ENCODE measurements at regions not wholly inside any gene's neighbourhood (a gene's known extent, or its start where the extent isn't known, plus 50 kb on each side); places are given as distances from the start of the nearest gene placed in this dataset.

GRCh38 chr18:41621177-41621576 lies 333.9 kb upstream of the PIK3C3 start:
- DNase-seq (ENCODE audit: low read depth): no peak

DNA sequence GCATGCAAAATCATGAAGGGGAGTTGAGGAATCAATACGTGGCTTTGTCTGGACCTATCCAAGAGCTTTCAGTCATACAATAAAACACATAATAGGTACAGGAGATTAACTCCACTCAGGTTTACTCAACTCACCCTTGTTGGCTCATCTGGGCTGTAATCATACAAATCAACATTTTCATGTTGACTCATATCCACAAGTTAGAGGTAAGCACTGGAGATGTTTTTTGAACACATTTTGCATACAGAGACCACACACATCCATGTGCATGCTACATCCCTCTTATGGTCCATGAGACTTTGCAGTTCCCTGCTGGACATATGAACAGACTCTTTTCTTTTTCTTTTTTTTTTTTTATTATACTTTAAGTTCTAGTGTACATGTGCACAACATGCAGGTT lies 336.9 kb upstream of the PIK3C3 start:
- DNase-seq (ENCODE audit: low read depth): no peak

DNA sequence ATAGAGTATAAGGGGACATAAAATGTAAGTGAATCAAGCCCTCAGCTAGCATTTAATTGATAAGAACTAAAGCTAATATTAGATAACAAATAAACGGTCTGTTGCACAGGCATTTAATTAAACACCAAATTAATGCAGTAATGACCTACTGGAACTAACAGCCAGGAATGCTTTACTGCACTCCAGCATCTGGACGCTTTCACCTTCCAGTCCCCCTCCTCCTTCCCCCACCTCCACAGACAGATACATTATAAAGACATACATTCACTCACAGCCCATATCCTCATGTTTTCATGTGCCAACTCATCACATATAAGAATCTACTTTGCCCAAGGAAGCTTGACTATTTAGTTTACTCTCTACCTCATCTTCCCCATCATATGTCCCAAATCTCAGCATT lies 337.4 kb upstream of the PIK3C3 start:
- no peak for DNase-seq (ENCODE audit: low read depth)

DNA sequence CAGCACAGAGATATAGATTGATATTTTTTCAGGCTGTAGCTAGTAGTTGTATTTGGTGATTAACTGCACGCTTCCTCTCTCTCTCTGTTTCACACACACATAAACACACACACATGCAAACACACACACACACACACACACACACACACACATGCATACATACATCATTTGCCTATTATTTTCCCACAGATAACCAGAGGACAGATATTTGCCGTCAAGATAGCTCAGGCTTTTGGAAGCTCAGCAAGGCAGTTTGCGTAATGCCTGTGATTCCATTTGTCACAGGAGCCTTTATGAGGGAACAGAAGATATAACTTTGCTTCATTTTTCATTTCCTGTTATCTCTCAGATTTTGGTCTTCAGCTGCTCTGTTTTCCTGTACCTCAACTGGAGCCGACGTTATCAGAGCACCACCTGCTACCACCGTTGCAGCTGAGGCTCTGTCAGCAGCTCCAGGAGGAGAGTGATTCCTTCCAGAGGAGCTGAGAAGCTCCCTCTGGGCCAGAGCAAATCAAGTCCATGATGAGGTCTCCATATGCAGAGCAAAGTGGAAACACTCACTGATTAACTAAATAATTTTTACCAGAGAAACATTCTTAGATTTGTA lies 341.9 kb upstream of the PIK3C3 start:
- DNase-seq (ENCODE audit: low read depth): no peak

- no peak for DNase-seq (ENCODE audit: low read depth)
These were observed 350.1 kb upstream of the PIK3C3 start for GRCh38 chr18:41604964-41605363.

GRCh38 chr18:41602034-41602433 lies 353.0 kb upstream of the PIK3C3 start:
- DNase-seq (ENCODE audit: low read depth): no peak

DNA sequence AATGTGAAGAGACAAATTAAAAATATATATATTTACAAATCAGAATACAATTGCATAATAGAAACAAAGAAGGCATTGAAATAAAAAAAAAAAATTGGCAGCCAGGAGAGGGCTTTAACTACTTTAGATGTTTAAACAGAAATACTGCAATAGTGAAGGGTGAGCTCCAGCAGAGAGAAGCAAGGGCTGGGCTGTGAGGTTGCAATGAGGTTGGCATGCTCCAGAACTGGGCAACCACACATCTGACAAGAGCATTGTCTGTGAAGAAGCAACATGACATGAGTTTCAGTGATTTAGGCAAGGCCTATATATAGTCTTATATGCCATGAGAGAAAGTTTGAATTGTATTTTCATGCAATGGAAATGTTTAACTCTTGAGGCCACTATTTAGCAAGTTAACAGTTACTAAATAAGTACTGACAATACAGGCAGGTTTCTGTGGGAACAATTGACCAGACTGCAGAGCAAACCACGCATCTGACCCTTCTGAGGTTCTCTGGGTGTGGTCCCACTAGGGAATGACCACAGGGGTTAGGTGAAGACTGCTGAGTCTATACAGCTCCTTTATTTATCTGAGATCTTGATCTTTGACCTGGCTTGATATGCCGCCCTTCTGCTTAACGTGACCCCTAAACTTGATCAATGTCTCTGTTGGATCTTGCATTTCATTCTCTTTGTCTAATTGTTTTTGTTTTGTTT lies 354.2 kb upstream of the PIK3C3 start:
- DNase-seq (ENCODE audit: low read depth): no peak

DNA sequence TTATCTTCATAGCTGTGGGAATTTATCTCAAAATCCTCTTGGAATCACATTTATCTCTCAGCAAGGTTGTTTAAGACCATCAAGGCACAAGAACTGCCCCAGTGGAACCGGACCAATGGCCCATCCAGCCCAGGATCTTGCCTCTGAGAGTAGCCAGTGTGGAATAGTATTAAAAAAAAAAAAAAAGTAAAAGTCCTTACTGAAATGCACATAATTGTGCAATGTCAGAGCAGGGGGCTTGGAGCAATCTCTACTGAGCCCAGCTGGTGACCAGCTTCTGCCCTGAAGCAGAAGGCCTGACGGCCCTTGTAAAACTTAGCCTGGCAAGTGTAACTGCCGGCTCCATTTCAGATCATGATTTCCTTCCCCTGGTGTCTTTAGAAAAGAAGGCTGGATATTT lies 355.6 kb upstream of the PIK3C3 start:
- DNase-seq (ENCODE audit: low read depth): no peak

- no peak for DNase-seq (ENCODE audit: low read depth)
These were observed 360.5 kb upstream of the PIK3C3 start for GRCh38 chr18:41594582-41594981.

DNA sequence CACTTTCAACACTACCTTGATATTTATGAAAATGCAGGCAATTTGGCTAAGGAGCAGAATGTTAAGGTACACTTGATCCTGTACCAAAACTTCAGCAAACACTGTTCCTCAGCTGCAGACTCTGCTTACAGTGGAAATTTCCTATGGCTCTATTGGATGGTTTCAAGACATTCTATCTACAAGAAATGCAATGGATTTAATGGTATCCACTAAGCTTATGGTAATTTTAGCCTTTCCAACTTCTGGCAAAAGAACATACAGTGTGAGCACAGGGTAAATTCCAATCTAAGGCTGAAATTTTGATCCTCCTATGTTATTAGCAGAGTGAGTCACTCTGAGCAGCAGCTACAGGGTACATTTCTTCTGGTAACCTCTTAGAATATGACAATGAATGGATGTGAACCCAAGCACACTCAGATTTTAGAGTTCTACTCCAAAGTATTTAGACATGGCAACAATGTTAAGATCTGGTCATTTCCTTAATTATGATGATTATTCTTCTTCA lies 361.8 kb upstream of the PIK3C3 start:
- DNase-seq (ENCODE audit: low read depth): no peak

DNA sequence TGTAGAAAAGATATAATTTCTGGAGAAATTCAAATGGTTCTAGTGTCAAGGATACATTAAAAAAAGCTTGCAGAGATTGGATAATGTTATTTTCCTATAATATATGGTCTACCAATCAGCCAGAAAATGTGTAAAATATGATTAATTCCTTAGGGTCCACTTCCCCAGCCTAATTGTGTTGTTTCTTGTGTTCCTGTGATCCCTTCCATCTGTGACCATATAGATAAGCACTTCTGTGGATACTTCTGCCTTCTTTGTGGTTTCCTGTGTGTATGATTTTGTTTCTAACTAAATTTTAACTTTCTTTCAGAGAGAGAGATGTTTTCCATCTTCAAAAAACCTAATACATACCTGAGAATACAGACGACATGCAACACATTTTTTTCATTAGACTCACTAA lies 367.1 kb upstream of the PIK3C3 start:
- DNase-seq (ENCODE audit: low read depth): no peak

GRCh38 chr18:41585512-41585911 lies 369.5 kb upstream of the PIK3C3 start:
- no peak for DNase-seq (ENCODE audit: low read depth)

- DNase-seq (ENCODE audit: low read depth): no peak
These were observed 375.8 kb upstream of the PIK3C3 start for GRCh38 chr18:41579185-41579584.

- no peak for DNase-seq (ENCODE audit: low read depth)
These were observed 377.5 kb upstream of the PIK3C3 start for GRCh38 chr18:41577529-41577928.

- DNase-seq (ENCODE audit: low read depth): no peak
These were observed 378.4 kb upstream of the PIK3C3 start for GRCh38 chr18:41576643-41577042.

- no peak for DNase-seq (ENCODE audit: low read depth)
These were observed 385.2 kb upstream of the PIK3C3 start for GRCh38 chr18:41569867-41570266.

GRCh38 chr18:41561961-41562360 lies 393.1 kb upstream of the PIK3C3 start:
- no peak for DNase-seq (ENCODE audit: low read depth)

- no peak for DNase-seq (ENCODE audit: low read depth)
These were observed 396.3 kb upstream of the PIK3C3 start for GRCh38 chr18:41558715-41559114.

GRCh38 chr18:41553716-41554115 lies 401.3 kb upstream of the PIK3C3 start:
- no peak for DNase-seq (ENCODE audit: low read depth)

DNA sequence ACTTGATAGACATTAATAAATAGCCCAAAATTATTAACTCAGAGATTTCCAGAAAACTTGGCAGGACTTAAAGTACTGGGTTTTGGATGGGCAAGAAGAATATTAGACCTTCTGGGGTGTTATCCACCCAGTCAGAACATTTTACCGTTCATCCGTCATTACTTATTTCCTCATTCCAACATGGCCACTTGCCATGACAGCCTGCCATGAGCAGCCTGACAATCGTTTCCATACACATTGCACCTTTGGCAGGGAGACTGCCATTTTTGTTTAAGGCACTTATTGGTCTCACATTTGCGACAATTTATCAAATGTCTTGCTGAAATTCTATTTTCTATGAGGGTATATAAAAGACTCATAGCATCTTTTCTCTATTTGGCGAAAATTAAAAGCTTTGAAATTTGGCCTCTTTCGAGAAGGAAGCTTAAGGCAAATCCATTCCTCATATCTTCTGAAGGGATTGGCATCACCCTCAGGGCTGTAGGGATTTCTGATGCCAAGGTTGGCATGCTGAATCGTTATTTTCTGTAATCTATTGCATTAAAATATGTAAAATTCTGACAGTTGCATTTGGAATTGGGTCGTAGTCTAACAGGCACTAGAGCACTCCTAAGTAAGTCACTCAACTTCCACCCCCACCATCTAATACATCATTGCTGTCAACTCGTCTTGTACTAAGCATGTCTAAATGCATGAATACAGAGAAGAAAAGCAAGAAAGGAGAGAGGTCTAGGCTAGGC lies 406.3 kb upstream of the PIK3C3 start:
- no peak for DNase-seq (ENCODE audit: low read depth)

DNA sequence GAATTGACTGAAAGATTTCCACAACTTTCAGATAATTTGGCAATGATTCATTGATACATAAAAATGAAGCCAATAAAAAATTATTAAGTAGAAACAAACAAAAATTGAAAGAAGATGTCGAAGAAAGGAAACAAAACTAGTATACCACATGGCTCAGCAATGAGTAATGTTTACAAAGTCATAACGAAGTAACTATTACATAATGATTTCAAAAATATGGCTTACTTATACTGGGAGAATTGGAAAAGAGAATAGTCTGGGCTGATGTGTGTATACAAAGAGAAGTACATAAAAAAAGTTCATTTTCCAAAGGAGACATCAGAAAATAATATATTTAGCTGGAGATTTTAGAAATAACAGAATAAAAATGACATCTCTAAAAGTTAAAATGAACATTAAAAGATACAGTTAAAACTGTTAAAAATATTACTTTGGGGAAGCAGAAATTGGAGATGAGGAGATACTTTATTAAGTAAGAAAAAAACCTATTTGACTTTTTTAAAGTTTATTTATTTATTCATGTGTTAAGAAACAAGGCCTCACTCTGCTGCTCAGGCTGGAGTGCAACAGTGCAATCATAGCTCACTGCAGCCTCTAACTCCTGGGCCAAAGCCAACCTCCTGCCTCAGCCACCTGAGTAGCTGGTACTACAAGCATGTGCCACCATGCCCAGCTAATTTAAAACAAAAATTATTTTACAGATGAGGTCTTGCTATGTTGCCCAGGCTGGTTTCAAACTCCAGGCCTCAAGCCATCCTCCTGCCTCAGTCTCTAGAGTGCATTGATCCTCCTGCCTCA lies 409.7 kb upstream of the PIK3C3 start:
- DNase-seq (ENCODE audit: low read depth): no peak

- DNase-seq (ENCODE audit: low read depth): no peak
These were observed 411.2 kb upstream of the PIK3C3 start for GRCh38 chr18:41543815-41544214.

Data from T-helper 22 cell (primary cell).